ENCODE measurements at regions not wholly inside any gene's neighbourhood (a gene's known extent, or its start where the extent isn't known, plus 50 kb on each side); places are given as distances from the start of the nearest gene placed in this dataset.

- DNase-seq: no peak
Observed at GRCh38 chrX:39941332-39941920, 156.3 kb downstream of the BCOR start.

- no peak for DNase-seq
Observed at GRCh38 chrX:39944416-39944815, 153.3 kb downstream of the BCOR start.

GRCh38 chrX:39945709-39946108, 152.0 kb downstream of the BCOR start:
- no peak for DNase-seq

GRCh38 chrX:39946822-39947221, 150.9 kb downstream of the BCOR start:
- no peak for DNase-seq

GRCh38 chrX:39948582-39948981, 149.2 kb downstream of the BCOR start:
- no peak for DNase-seq

- DNase-seq: no peak
Observed at GRCh38 chrX:39950018-39950688, 147.6 kb downstream of the BCOR start.

- DNase-seq: no peak
Observed at GRCh38 chrX:39952989-39953388, 144.8 kb downstream of the BCOR start.

- no peak for DNase-seq
Observed at GRCh38 chrX:39953879-39954278, 143.9 kb downstream of the BCOR start.

GRCh38 chrX:39954851-39955250, 142.9 kb downstream of the BCOR start:
- no peak for DNase-seq

- DNase-seq: no peak
Observed at GRCh38 chrX:39955625-39956024, 142.1 kb downstream of the BCOR start.

GRCh38 chrX:39956803-39957394, 140.9 kb downstream of the BCOR start:
- DNase-seq: no peak

- DNase-seq: no peak
Observed at GRCh38 chrX:39957816-39958566, 139.8 kb downstream of the BCOR start.

GRCh38 chrX:39958850-39959249, 138.9 kb downstream of the BCOR start:
- DNase-seq: no peak

- DNase-seq: no peak
Observed at GRCh38 chrX:39960219-39960618, 137.5 kb downstream of the BCOR start.

- DNase-seq: no peak
Observed at GRCh38 chrX:39961441-39961840, 136.3 kb downstream of the BCOR start.

- no peak for DNase-seq
Observed at GRCh38 chrX:39965051-39965573, 132.6 kb downstream of the BCOR start.

GRCh38 chrX:39966176-39966575, 131.6 kb downstream of the BCOR start:
- DNase-seq: no peak

GRCh38 chrX:39967348-39967747, 130.4 kb downstream of the BCOR start:
- DNase-seq: no peak

GRCh38 chrX:39969099-39969818, 128.5 kb downstream of the BCOR start:
- peak; percentile 62 for DNase-seq

- DNase-seq: no peak
Observed at GRCh38 chrX:39969819-39970504, 127.8 kb downstream of the BCOR start.

- DNase-seq: no peak
Observed at GRCh38 chrX:39971760-39972159, 126.0 kb downstream of the BCOR start.

- DNase-seq: no peak
Observed at GRCh38 chrX:39972340-39972739, 125.4 kb downstream of the BCOR start.

All from activated effector memory CD4-positive, alpha-beta T cell treated with anti-CD3 and anti-CD28 coated beads, Interleukin-2, amount 50 U/mL, for 16 hours (primary cell).